ENCODE measurements at regions not wholly inside any gene's neighbourhood (a gene's known extent, or its start where the extent isn't known, plus 50 kb on each side); places are given as distances from the start of the nearest gene placed in this dataset.
"Not testable (repeated sequence)": the region's sequence is repeated elsewhere in the genome, so short reads cannot be mapped to it uniquely, and the experiment has no call there.

- no peaks in the 10 kb centered on the region for H3K79me2 ChIP-seq (ENCODE audit: insufficient read depth, low read length)
- no peaks in the 10 kb centered on the region for H3F3A ChIP-seq (ENCODE audit: low read depth)
- no peaks in the 10 kb centered on the region for H4K20me1 ChIP-seq (ENCODE audit: insufficient read depth, low read length, poor library complexity, severe bottlenecking)
- no peaks in the 10 kb centered on the region for H3K36me3 ChIP-seq (ENCODE audit: insufficient read depth, low read length)
- H3K9me2 ChIP-seq (replicated peaks; ENCODE audit: low read depth, low read length): no peaks in the 10 kb centered on the region
- no peak overlapping the region for H3K9ac ChIP-seq (ENCODE audit: low read depth, low read length, poor library complexity, severe bottlenecking)
- no peak overlapping the region for H2AFZ ChIP-seq (ENCODE audit: low read length)
- no peak for TF ChIP-seq EZH2phosphoT487 (IDR thresholded peaks at IDR 0.05; ENCODE audit: borderline replicate concordance)
- no peak for TF ChIP-seq CTCF (conservative IDR thresholded peaks at IDR 0.05; ENCODE audit: low read length)
- no peak overlapping the region for H3K4me2 ChIP-seq (ENCODE audit: low read depth, low read length, poor library complexity, severe bottlenecking)
- no peak overlapping the region for H3K4me3 ChIP-seq (ENCODE audit: low read length, poor library complexity, severe bottlenecking)
- no peaks in the 10 kb centered on the region for H3K9me3 ChIP-seq (ENCODE audit: insufficient read depth, low read depth, low read length)
- H3K27me3 ChIP-seq (ENCODE audit: insufficient read depth, low read length, poor library complexity, severe bottlenecking): no peaks in the 10 kb centered on the region
- peaks cover 11% of the 10 kb centered on the region for H3K4me1 ChIP-seq (ENCODE audit: insufficient read depth, low read length, poor library complexity, severe bottlenecking)
Observed at GRCh38 chr19:14272623-14273022, 66.7 kb upstream of the ADGRL1 start.

- peak overlapping the region; percentile 83 for H2AFZ ChIP-seq (ENCODE audit: low read length)
- no peaks in the 10 kb centered on the region for H3K27me3 ChIP-seq (ENCODE audit: insufficient read depth, low read length, poor library complexity, severe bottlenecking)
- no peaks in the 10 kb centered on the region for H3K9me2 ChIP-seq (replicated peaks; ENCODE audit: low read depth, low read length)
- TF ChIP-seq EZH2phosphoT487 (IDR thresholded peaks at IDR 0.05; ENCODE audit: borderline replicate concordance): no peak
- no peak for TF ChIP-seq CTCF (conservative IDR thresholded peaks at IDR 0.05; ENCODE audit: low read length)
- H3K79me2 ChIP-seq (ENCODE audit: insufficient read depth, low read length): no peaks in the 10 kb centered on the region
- H3F3A ChIP-seq (ENCODE audit: low read depth): no peaks in the 10 kb centered on the region
- no peak overlapping the region for H3K4me3 ChIP-seq (ENCODE audit: low read length, poor library complexity, severe bottlenecking)
- no peaks in the 10 kb centered on the region for H3K9me3 ChIP-seq (ENCODE audit: insufficient read depth, low read depth, low read length)
- H3K36me3 ChIP-seq (ENCODE audit: insufficient read depth, low read length): no peaks in the 10 kb centered on the region
- no peak overlapping the region for H3K9ac ChIP-seq (ENCODE audit: low read depth, low read length, poor library complexity, severe bottlenecking)
- H3K4me2 ChIP-seq (ENCODE audit: low read depth, low read length, poor library complexity, severe bottlenecking): no peak overlapping the region
- no peaks in the 10 kb centered on the region for H4K20me1 ChIP-seq (ENCODE audit: insufficient read depth, low read length, poor library complexity, severe bottlenecking)
- H3K4me1 ChIP-seq (ENCODE audit: insufficient read depth, low read length, poor library complexity, severe bottlenecking): peaks cover 11% of the 10 kb centered on the region
Observed at GRCh38 chr19:14271840-14272239, 65.9 kb upstream of the ADGRL1 start.

GRCh38 chr19:14270557-14270956, 64.6 kb upstream of the ADGRL1 start:
- not testable (repeated sequence) for H3K9ac ChIP-seq (ENCODE audit: low read depth, low read length, poor library complexity, severe bottlenecking); H3K9me2 ChIP-seq (replicated peaks; ENCODE audit: low read depth, low read length); H3K27me3 ChIP-seq (ENCODE audit: insufficient read depth, low read length, poor library complexity, severe bottlenecking)

GRCh38 chr19:14267224-14267741, 61.3 kb upstream of the ADGRL1 start:
- H3K27me3 ChIP-seq (ENCODE audit: insufficient read depth, low read length, poor library complexity, severe bottlenecking): no peaks in the 10 kb centered on the region
- H3K4me2 ChIP-seq (ENCODE audit: low read depth, low read length, poor library complexity, severe bottlenecking): no peak overlapping the region
- no peaks in the 10 kb centered on the region for H4K20me1 ChIP-seq (ENCODE audit: insufficient read depth, low read length, poor library complexity, severe bottlenecking)
- H3K36me3 ChIP-seq (ENCODE audit: insufficient read depth, low read length): no peaks in the 10 kb centered on the region
- H3K9ac ChIP-seq (ENCODE audit: low read depth, low read length, poor library complexity, severe bottlenecking): no peak overlapping the region
- peaks cover 5% of the 10 kb centered on the region for H3K4me1 ChIP-seq (ENCODE audit: insufficient read depth, low read length, poor library complexity, severe bottlenecking)
- no peak for TF ChIP-seq CTCF (conservative IDR thresholded peaks at IDR 0.05; ENCODE audit: low read length)
- no peak for TF ChIP-seq EZH2phosphoT487 (IDR thresholded peaks at IDR 0.05; ENCODE audit: borderline replicate concordance)
- H3K9me2 ChIP-seq (replicated peaks; ENCODE audit: low read depth, low read length): no peaks in the 10 kb centered on the region
- H3K4me3 ChIP-seq (ENCODE audit: low read length, poor library complexity, severe bottlenecking): no peak overlapping the region
- H3K9me3 ChIP-seq (ENCODE audit: insufficient read depth, low read depth, low read length): no peaks in the 10 kb centered on the region
- H3K79me2 ChIP-seq (ENCODE audit: insufficient read depth, low read length): no peaks in the 10 kb centered on the region
- no peaks in the 10 kb centered on the region for H3F3A ChIP-seq (ENCODE audit: low read depth)
- H2AFZ ChIP-seq (ENCODE audit: low read length): no peak overlapping the region

More at GRCh38 chr19:14270557-14270956, 64.6 kb upstream of the ADGRL1 start:
- H3K9me3 ChIP-seq (ENCODE audit: insufficient read depth, low read depth, low read length); H3F3A ChIP-seq (ENCODE audit: low read depth); H3K4me2 ChIP-seq (ENCODE audit: low read depth, low read length, poor library complexity, severe bottlenecking); H3K4me3 ChIP-seq (ENCODE audit: low read length, poor library complexity, severe bottlenecking); H4K20me1 ChIP-seq (ENCODE audit: insufficient read depth, low read length, poor library complexity, severe bottlenecking); H3K36me3 ChIP-seq (ENCODE audit: insufficient read depth, low read length); H3K79me2 ChIP-seq (ENCODE audit: insufficient read depth, low read length); H2AFZ ChIP-seq (ENCODE audit: low read length): not testable (repeated sequence)
- H3K4me1 ChIP-seq (ENCODE audit: insufficient read depth, low read length, poor library complexity, severe bottlenecking): peaks cover 11% of the 10 kb centered on the region

GRCh38 chr19:14266208-14266607, 60.2 kb upstream of the ADGRL1 start:
- H4K20me1 ChIP-seq (ENCODE audit: insufficient read depth, low read length, poor library complexity, severe bottlenecking); H3K4me1 ChIP-seq (ENCODE audit: insufficient read depth, low read length, poor library complexity, severe bottlenecking); H3K4me3 ChIP-seq (ENCODE audit: low read length, poor library complexity, severe bottlenecking); H3K4me2 ChIP-seq (ENCODE audit: low read depth, low read length, poor library complexity, severe bottlenecking); H3K79me2 ChIP-seq (ENCODE audit: insufficient read depth, low read length); H3K27me3 ChIP-seq (ENCODE audit: insufficient read depth, low read length, poor library complexity, severe bottlenecking); H3K9me3 ChIP-seq (ENCODE audit: insufficient read depth, low read depth, low read length); H2AFZ ChIP-seq (ENCODE audit: low read length); H3K9ac ChIP-seq (ENCODE audit: low read depth, low read length, poor library complexity, severe bottlenecking); H3K9me2 ChIP-seq (replicated peaks; ENCODE audit: low read depth, low read length); H3F3A ChIP-seq (ENCODE audit: low read depth); H3K36me3 ChIP-seq (ENCODE audit: insufficient read depth, low read length): not testable (repeated sequence)
